Choroid plexus epithelial cell (primary cell): ENCODE measurements at regions not wholly inside any gene's neighbourhood (a gene's known extent, or its start where the extent isn't known, plus 50 kb on each side); places are given as distances from the start of the nearest gene placed in this dataset.
"Not testable (repeated sequence)": the region's sequence is repeated elsewhere in the genome, so short reads cannot be mapped to it uniquely, and the experiment has no call there.

Experiments
- DNase-seq: peaks from one replicate; pipeline ENCODE4 v3.0.0-alpha.2; 2010; ENCODE audit warnings: low read depth
- H3K4me3 ChIP-seq: 2 replicates; pipeline ENCODE4 v1.5.1; 2011; ENCODE audit warnings: low read depth, mild to moderate bottlenecking, control low read depth, low read length, moderate library complexity
- TF ChIP-seq, protein P1 (sequence below): conservative IDR thresholded peaks from 2 replicates; pipeline ENCODE4 v1.5.1; 2011; ENCODE audit warnings: low read depth, mild to moderate bottlenecking, control low read depth, inconsistent platforms, low read length, moderate library complexity

DNA sequence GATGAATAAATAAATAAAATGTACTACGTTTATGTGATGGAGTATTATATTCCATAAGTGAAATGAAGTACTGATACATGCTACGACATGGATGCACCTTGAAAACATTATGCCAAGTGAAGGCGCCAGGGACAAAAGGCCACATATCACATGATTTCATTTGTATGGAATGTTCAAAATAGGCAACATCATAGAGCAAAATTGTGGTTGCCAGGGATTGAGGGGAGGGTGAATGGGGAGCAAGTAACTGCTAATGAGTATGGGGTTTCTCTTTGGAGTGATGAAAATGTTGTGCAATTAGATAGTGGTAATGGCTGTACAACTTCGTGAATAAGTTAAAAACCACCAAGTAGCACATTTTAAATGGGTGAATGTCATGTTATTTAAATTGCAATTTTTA, 132.8 kb downstream of the SLC38A4 start:
- H3K4me3 ChIP-seq: no peak overlapping the region
- TF ChIP-seq, protein P1, sequence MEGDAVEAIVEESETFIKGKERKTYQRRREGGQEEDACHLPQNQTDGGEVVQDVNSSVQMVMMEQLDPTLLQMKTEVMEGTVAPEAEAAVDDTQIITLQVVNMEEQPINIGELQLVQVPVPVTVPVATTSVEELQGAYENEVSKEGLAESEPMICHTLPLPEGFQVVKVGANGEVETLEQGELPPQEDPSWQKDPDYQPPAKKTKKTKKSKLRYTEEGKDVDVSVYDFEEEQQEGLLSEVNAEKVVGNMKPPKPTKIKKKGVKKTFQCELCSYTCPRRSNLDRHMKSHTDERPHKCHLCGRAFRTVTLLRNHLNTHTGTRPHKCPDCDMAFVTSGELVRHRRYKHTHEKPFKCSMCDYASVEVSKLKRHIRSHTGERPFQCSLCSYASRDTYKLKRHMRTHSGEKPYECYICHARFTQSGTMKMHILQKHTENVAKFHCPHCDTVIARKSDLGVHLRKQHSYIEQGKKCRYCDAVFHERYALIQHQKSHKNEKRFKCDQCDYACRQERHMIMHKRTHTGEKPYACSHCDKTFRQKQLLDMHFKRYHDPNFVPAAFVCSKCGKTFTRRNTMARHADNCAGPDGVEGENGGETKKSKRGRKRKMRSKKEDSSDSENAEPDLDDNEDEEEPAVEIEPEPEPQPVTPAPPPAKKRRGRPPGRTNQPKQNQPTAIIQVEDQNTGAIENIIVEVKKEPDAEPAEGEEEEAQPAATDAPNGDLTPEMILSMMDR: no peak
- DNase-seq: no peak

DNA sequence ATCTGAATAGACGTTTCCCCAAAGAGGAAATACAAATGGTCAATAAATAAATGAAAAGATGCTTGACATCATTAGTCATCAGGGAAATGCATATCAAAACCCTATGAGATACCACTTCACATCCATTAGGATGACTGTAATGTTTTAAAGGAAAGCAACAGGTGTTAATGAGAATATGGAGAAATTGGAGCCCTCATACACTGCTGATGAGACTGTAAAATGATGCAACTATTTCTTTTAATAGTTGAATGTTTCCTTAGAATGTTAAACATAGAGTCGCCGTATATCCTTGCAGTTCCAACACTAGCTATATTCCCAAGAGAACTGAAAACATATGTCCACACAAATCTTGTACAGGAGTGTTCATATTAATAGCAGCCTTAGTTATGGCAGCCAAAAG, 133.2 kb downstream of the SLC38A4 start:
- TF ChIP-seq, protein P1: no peak
- H3K4me3 ChIP-seq: no peak overlapping the region
- no peak for DNase-seq

DNA sequence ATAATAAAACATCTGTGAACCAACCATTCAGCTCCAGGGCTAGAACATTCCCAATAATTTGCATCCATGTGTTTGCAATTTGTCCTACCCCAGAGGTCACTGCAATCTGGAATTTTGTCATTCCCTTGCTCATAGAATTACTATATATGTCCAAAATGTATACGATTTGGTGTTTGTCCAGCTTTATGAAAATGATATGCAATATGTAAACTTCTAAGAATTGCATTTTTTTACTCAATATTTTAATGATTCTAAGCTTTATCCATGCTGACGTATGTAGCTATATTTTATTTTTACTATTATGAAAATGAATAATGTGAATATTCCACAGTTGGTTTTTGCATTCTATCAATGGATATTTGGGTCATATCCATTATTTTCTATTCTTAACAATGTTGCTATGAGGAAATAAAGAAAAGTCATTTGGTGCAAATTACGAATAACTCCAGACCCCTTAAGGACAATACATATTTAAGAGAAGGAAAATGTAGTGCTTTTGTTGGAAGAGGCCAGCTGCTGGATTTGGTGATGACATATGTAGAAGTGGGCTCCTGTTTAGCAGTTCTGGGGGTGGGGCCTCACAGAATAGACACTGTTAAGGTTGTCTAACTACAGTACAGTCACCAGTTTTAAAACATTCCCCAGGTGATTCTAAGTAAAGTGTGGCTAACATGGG, 139.4 kb downstream of the SLC38A4 start:
- no peak for DNase-seq
- H3K4me3 ChIP-seq: no peak overlapping the region
- TF ChIP-seq, protein P1: no peak

DNA sequence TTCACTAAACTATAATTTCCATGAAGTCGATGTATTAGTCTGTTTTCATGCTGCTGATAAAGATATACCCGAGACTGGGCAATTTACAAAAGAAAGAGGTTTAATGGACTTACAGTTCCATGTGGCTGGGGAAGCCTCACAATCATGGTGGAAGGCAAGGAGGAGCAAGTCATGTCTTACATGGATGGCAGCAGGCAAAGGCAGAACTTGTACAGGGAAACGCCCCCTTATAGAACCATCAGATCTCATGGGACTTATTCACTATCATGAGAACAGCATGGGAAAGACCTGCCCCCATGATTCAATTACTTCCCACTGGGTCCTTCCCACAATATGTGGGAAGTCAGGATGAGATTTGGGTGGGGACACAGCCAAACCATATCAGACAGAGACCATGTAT, 141.6 kb downstream of the SLC38A4 start:
- not testable (repeated sequence) for DNase-seq, H3K4me3 ChIP-seq

DNA sequence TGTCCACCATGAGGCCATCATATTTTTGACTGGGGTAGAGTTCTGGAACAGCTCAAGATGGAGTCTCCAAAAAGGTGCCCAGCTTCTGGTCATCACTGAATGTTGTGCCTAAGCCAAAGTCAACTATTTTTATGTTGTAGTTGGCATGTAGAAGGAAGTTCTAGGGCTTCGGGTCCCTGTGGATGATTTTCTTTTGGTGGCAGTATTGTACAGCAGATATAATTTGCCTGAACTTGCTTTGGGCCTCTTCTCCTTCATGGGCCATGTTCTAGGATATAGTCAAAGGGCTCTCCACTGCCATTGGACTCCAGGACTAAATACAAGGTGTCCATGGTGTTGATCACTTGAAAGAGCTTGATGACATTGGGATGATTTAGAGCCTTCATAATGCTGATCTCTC, 143.6 kb downstream of the SLC38A4 start:
- DNase-seq: no peak
- H3K4me3 ChIP-seq: no peak overlapping the region
- TF ChIP-seq, protein P1: no peak

DNA sequence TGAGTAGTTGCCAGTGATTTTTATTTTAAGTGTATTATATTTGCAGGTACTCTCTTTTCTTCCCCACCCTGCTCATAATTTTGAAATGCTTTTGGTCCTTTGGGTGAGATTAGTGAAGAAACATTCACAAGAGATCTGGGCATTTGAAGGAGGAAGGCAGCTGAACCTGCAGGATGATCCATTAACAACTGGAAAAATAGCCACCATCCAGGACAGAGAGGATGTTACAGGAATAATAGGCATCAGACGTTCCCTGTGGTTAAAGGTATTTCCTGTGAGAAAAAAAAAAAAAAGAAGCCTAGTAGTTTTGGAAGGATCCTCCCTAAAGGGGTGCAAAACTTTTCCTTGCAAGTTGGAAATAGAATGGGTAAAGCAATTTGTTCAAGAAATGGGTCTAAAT, 145.3 kb downstream of the SLC38A4 start:
- DNase-seq: no peak
- TF ChIP-seq, protein P1: no peak
- no peak overlapping the region for H3K4me3 ChIP-seq

DNA sequence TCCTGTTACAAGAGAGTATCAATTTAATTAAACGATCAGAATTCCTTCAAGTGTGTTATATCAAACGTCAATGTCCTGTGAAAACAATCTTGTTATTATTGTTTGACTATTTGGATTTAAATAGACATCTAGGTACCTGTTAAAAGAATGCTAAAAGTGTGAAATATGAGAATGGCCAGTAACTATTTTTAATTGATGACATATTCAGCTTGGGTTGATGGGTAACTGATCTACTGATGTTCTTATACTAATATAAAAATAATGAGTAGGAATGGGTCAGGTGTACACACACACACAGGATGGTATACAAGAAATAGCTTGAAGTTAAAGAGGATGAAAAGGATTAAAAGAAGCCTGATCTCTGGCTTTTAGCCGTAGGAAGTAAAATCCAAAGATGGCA, 146.0 kb downstream of the SLC38A4 start:
- no peak overlapping the region for H3K4me3 ChIP-seq
- no peak for DNase-seq
- TF ChIP-seq, protein P1: no peak
